ENCODE measurements at regions not wholly inside any gene's neighbourhood (a gene's known extent, or its start where the extent isn't known, plus 50 kb on each side); places are given as distances from the start of the nearest gene placed in this dataset.

GRCh38 chrX:102067966-102068723 is 57.3 kb upstream of the TCEAL2 start:
- DNase-seq (ENCODE audit: low spot score) = peak; percentile 17

- no peak for DNase-seq (ENCODE audit: low spot score)
Measured at GRCh38 chrX:102063445-102064074, 61.9 kb upstream of the TCEAL2 start.

- DNase-seq (ENCODE audit: low spot score) = no peak
Measured at GRCh38 chrX:102044496-102044895, 81.0 kb upstream of the TCEAL2 start.

- DNase-seq (ENCODE audit: low spot score) = no peak
Measured at GRCh38 chrX:102043380-102043779, 82.1 kb upstream of the TCEAL2 start.

- peak; percentile 5 for DNase-seq (ENCODE audit: low spot score)
Measured at GRCh38 chrX:102042372-102043325, 82.8 kb upstream of the TCEAL2 start.

- DNase-seq (ENCODE audit: low spot score) = no peak
Measured at GRCh38 chrX:102029026-102029425, 96.5 kb upstream of the TCEAL2 start.

GRCh38 chrX:102018208-102018607 is 86.4 kb upstream of the ZMAT1 start:
- DNase-seq (ENCODE audit: low spot score) = no peak

GRCh38 chrX:102008901-102009300 is 77.1 kb upstream of the ZMAT1 start:
- DNase-seq (ENCODE audit: low spot score) = no peak

- no peak for DNase-seq (ENCODE audit: low spot score)
Measured at GRCh38 chrX:101999644-102000539, 68.1 kb upstream of the ZMAT1 start.

- no peak for DNase-seq (ENCODE audit: low spot score)
Measured at GRCh38 chrX:101993335-101993734, 61.5 kb upstream of the ZMAT1 start.

- DNase-seq (ENCODE audit: low spot score) = no peak
Measured at GRCh38 chrX:101986586-101986985, 54.8 kb upstream of the ZMAT1 start.
